SK-N-MC (cell line): ENCODE measurements at regions not wholly inside any gene's neighbourhood (a gene's known extent, or its start where the extent isn't known, plus 50 kb on each side); places are given as distances from the start of the nearest gene placed in this dataset.

Source experiments
- EZH2 ChIP-seq: fragments of 200-600 bp; sonication (generic); IDR thresholded peaks from one replicate; pipeline ENCODE4 v1.6.1; 2017; ENCODE audit warnings: antibody characterized with exemption
- FOXP2 ChIP-seq: optimal IDR thresholded peaks from 2 replicates; pipeline ENCODE3; 2011; ENCODE audit warnings: mild to moderate bottlenecking, moderate library complexity; ENCODE audit not compliant: insufficient read depth; ENCODE audit errors: extremely low read length, control extremely low read depth
- POLR2AphosphoS5 ChIP-seq: IDR thresholded peaks from 2 replicates; pipeline ENCODE4 v1.6.1; 2012; ENCODE audit warnings: mild to moderate bottlenecking, low read depth, low read length, borderline replicate concordance

DNA sequence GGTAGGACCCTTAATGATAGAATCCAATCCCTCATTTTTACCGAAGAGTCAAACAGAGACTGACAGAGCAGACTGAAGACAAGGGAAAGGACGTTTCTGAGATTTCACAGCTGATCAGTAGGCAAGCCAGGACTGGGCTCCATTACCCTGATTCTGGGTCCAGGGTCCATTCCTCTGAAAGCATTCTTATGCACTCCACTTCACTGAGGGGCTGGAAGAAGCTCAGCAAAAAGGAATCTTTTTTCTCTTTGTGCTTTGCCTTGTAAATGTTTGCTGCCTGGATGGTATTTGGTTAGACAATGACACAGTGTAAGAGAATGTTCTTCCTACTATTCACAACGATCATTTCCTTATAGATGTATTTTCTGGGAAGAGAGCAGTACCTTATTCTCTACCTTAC is 331.3 kb upstream of the PROX1 start:
- no peak for TF ChIP-seq POLR2AphosphoS5
- no peak for TF ChIP-seq EZH2
- no peak for TF ChIP-seq FOXP2
